Hematopoietic multipotent progenitor cell treated with erythropoietin and hydrocortisone succinate and interleukin-3 and kit ligand, for 8 days (in vitro differentiated cells): ENCODE measurements at regions not wholly inside any gene's neighbourhood (a gene's known extent, or its start where the extent isn't known, plus 50 kb on each side); places are given as distances from the start of the nearest gene placed in this dataset.
A peak's percentile ranks its signal among the peaks of the same experiment; 100 is the strongest.
"Not testable (repeated sequence)": the region's sequence is repeated elsewhere in the genome, so short reads cannot be mapped to it uniquely, and the experiment has no call there.

Experiments used
- DNase-seq: peaks from one replicate; pipeline ENCODE4 v3.0.0-alpha.2; 2015

DNA sequence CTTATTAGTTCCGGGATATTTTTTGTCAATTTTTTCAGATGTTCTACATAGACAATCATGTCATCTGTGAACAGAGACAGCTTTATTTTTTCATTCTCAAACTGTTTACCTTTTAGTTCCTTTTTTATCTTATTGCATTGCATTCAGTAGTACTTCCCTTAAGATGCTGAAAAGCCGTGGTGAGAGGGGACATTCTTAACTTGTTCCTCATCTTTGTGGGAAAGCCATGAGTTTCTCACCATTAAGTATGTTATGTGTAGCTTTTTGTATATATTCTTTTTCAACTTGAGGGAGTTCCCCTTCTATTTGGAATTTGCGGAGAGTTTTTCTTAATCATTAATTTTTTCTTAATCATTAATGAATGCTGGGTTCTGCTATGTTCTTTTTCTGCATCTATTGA is 1727.1 kb upstream of the SEL1L start:
- DNase-seq, result peak; percentile 6

DNA sequence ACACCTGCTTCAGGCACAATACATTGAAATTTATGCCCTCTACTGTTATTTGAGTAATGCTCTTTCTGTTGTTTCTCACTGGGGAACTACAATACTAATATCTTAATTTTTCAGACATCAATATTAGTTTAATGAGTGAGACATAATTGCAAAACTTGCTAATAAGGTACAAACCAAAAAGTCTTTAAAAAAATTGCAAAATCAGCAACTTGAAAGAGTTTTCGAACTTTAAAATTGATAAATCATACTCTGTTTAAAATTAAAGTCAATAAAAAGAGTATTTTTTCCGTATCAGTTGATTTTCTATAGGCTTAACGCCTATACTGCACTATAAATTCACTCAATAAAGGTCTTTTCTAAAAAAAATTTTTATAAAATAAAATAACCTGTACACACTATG is 1735.9 kb upstream of the SEL1L start:
- no peak for DNase-seq

DNA sequence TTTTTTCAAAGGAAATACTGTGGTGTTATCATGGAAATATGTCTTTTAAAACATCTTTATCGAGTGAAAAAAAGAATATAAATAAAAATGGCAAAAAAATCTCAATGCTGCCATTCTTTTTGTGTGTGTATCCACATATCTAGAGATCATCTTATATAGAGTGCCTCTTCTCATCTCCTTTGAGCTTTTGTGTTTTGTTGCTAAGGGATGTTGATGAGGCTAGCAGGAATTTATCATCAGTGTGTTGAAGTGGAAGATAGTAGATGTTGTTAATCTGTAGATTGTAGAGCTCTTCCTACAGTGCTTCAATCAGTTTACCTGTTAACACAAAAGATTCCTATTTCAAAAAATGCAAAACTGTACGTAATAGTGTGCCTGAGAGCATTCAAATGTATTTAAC is 1738.0 kb upstream of the SEL1L start:
- DNase-seq, result no peak

DNA sequence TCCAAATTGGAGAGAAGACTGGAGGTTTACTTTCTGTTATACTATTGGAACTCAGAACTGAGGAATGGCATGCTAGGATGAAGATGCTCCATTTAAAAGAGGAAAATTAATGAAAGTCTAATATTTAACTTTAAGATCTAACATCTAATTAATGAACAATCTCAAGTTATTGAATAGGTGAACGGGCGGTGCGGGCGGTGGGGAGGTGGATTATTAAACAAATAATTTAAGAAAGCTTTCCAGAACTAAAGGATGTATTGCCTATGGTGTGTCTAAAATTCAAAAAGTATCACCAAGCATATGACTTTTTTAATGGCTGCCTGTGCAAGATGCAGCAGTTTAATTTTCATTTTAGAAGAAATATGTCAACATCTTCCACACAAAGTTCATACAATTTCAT is 1747.1 kb upstream of the SEL1L start:
- DNase-seq, result no peak

DNA sequence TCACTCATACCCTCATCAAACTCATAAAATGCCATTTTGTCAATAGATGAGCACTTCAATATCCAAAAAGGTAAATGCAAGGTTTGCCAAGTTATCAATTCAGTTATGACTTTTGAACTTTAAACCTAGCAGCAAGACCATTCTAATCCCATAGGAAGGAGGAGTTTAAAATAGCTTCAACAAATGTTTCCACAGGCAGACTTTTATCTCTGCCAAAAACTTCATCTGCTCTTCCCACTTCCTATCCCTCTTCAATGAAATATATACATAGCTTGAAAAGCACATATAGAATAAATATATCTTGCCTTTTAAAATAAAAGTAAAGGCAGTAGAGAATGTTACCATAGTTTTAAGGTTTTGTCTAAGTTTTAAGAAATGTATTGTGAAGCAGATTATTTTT is 1749.1 kb upstream of the SEL1L start:
- DNase-seq, result no peak

DNA sequence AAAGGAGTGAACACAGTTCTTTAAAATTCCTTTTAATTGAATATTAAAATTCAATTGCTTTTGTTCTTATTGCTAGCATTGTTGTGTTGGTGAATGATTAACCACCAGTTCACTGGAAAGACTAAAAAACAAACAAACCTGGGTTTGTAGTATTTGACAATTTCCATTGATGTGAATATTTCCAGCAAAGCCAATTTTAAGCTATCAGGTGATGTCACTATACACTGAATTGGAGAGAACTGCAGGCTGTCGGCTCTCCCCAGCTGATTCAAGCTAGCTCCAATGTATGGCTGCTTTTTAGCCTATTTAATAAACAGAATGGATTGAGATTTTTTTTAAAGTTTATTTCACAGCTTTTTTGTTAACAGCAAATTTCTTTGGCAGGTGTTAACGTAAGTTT is 1753.6 kb upstream of the SEL1L start:
- DNase-seq, result no peak

DNA sequence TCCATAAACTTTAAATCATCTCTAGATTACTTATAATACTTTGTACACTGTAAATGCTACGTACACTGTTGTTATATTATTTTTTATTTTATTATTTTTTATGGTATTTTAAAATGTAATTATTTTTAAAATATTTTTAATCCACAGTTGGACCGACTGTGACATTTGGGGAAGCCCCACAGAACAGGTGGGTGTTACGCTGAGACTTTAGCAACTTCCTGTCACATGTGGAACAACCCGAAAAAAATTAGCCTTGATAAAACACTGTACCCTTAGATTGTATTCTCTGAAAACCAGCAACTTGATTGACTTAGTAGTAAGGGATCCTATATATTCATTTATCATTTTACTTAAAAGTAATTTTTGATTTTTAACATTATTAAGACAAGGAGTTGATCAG is 1755.7 kb upstream of the SEL1L start:
- no peak for DNase-seq

DNA sequence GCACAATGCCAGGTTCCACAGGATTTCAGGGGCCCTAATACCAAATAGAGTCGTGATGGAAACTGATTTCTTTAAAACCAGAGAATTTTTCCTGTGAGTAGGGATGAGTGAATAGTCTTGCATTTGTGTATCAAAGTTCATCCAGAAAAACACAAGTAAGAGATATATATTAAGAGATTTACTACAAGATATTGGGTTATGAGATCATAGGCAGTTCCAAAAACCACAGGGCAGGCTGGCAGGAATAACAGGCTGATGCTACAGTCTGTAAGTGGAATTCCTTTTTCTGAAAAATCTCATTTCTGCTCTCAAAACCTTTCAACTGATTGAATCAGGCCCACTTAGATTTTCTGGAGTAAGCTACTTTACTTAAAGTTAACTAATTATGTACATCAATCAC is 1756.2 kb upstream of the SEL1L start:
- no peak for DNase-seq

- no peak for DNase-seq
These were observed 1756.8 kb upstream of the SEL1L start for GRCh38 chr14:83290447-83290846.

DNA sequence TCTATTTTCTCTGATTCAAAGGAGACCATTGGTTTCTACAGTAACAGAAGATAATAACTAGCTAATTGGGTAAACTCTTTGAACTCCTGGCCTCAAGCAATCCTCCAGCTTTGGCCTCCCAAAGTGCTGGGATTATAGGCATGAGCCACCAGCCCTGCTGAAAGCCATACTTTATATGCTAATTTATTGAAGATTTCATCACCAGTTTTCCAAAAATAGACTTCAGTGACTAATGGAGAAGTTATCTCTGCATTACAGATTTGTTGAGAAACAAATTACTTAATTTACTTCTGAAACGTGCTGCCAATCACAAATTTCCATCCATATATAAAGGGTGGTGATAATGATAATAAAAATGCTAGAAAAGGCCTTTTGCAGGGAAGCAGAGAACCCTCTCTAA is 1758.1 kb upstream of the SEL1L start:
- DNase-seq, result no peak

DNA sequence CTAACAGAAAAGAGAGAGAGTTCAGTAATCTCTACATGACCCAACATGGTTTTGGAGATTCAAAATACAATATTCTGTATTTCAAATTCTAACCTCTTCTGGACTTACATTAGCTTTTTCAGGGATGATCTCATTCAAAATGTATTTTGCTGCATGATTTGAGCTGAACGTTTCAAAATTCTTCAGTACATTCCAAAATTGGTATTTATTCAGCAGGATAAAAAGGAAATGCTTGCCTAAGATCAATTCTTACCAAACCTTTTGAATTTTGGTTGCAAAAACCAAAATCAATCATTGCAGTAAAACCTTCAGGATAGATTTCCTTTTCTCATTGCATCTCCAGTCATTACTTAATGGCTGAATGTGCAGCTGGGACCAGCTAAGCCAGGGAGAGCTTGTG is 1761.3 kb upstream of the SEL1L start:
- DNase-seq, result no peak

DNA sequence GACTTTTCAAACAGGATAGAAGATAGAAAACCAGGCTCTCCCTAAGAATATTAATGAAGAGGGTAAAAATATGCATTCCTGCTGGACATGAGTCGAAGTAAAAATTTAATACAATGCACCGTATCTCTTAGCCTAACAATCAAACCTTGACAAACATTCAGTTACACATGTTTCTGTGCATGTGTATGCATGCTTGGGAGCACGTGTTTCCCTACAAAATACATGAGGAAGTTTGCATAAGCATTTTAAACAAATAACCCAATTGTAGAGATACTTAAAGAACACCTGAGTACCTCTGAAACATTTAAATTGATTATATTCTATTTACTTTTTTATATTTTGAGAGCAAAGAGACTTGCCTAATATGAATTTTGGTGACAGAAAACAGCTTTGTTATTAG is 1763.7 kb upstream of the SEL1L start:
- DNase-seq, result no peak

DNA sequence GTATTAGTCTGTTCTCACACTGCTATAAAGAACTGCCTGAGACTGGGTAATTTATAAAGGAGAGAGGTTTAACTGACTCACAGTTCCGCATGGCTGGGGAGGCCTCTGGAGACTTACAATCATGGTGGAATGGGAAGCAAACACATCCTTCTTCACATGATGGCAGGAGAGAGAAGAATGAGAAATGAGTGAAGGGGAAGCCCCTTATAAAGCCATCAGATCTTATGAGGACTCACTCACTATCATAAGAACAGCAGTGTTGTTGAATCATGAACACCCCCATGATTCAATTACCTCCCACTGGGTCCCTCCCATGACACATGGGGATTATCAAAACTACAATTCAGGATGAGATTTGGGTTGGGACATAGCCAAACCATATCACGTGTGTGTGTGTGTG is 1764.4 kb upstream of the SEL1L start:
- DNase-seq, result not testable (repeated sequence)

GRCh38 chr14:83300476-83301064 is 1766.9 kb upstream of the SEL1L start:
- DNase-seq, result peak; percentile 32

DNA sequence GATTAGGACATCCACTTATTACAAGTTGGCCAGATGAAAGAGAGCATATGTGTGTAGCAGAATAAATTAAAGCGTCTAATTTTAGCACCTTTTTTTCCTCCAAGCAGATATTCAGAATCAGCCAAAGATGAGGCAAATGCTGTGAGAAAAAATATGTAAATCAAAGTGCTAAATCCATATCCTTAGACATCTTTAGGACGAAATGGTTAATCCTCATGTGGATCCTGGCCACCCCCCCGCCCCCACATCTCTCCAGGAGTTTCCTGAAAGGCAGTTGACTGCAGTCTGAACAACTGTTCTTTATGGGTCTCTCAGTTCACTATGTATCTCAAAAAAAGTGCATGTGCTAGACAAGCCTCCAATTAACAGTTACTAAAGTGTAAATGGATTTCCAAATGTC is 1768.1 kb upstream of the SEL1L start:
- no peak for DNase-seq

DNA sequence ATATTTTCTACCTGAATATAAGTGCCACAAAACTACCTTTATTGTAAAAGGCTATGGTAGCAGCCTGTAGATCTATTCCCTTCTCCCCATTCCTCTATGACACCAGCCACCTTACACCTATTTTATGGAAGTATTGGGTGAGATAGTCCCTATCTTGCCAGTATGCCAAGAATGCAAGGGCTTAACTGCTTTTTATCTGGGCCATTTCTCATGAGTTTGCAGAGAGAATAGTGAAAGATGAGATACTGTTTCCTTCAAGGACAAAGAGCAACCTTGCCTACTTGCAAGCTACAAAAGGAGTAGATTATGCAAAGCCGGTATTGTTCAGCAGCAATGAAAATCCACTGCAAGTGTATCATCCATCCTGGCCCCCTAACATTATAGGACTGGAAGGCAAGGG is 1775.6 kb upstream of the SEL1L start:
- no peak for DNase-seq

DNA sequence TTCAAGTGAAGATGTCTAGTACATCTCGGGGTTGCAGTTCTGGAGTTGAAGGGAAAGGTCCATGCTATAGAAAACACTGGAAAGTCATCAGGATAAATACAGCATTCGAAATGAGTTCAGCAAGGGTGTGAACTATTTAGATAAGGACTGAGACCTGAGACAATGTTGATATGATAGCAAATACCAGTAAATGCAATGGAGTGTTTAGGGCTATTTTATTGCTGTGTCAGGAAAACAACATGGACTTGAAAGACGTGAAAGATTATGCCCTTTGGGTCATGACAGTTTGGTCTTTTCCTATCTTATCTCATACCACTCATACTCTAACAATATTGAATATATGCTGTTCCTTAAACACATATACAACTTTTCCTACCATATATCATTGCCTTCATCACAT is 1776.2 kb upstream of the SEL1L start:
- no peak for DNase-seq

DNA sequence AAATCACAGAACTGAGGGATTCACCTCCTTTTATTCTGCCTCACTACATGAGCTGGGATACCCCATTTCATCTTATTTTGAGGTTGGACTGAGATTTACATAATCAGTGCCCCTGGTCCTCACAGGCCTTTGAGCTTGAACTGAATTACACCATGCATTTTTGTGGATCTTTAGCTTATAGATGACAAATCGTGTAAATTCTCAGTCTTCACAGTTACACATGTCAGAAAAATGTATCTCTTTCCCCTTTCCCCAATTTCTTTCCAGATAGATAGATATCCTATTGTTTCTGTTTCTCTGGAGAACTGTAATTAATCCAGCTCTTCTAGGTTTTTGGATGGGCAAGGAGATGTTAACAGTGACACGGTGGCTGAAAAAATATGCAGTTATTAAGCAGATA is 1778.9 kb upstream of the SEL1L start:
- DNase-seq, result no peak

DNA sequence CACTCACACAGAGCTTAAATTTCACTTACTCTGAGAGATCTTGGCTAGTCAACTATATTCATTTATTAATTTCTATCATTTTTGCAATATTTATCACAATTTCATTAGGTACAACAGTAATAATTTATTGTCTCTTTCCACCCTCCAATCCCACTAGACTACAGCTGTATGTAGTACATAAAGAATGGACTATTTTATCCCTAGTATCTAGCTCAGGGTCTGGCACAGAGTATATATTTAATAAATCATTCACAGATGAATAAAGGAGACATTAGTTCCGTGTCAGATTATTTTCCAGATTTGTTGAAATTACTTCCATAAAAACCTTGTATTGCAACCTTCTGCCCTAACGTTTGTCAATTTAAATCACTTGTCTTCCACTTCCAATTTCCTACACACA is 1781.1 kb upstream of the SEL1L start:
- no peak for DNase-seq

DNA sequence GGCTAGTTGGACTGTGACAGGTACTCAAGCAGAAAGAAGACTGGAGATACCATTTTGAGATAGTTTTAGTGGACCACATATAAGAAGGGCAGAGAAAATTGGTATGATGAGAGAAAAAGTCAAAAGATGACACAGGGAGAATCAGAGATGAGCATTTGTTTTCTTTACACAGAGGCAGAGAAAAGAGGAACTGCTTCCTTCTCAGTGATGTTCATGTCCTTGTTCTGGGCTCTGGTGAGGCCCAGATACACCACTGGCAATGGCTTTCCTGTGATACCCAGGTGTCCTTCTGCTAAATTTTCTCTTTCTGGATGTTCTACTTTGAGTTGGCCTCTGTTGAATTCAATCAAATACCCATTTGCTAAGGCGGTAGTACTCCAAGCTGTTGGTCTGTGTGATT is 1782.7 kb upstream of the SEL1L start:
- no peak for DNase-seq

GRCh38 chr14:83320837-83321236 is 1787.2 kb upstream of the SEL1L start:
- no peak for DNase-seq

GRCh38 chr14:83331513-83331912 is 1797.9 kb upstream of the SEL1L start:
- no peak for DNase-seq

GRCh38 chr14:83342590-83342989 is 1808.9 kb upstream of the SEL1L start:
- no peak for DNase-seq

DNA sequence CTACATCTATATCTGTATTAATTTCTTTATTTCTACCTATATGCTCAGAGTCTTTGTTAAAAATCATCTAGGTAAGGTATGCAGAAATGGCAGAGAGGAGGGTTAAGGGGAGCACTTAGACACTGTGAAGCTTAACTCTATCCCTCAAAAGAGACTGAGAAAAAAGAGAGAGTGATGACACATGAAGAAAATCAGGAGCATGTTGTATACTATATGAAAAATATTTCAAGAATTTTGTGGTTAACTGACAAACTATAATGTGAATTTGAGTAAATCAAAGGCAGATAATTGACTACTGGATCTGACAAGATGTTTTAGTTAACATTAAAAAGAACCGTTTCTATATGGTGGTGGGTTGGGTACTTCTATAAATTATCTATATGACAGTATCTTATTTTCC is 1814.2 kb upstream of the SEL1L start:
- no peak for DNase-seq

DNA sequence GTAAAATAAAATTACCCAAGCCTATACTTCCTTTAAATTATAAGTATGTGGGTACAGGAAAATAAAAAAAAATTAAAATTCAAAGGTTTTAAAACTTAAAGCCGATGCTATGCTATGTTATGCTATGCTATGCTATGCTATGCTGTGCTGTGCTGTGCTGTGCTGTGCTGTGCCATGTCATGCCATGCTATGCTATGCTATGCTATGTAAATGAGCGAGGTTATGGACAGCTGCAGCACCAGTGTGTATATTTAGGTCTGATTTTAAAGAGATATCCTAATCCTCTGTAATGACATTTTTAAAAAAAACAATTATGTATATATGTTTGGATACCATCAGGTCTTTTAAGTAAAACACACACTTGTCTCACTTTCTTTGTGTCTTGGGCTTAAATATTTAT is 1822.0 kb upstream of the SEL1L start:
- DNase-seq, result no peak

DNA sequence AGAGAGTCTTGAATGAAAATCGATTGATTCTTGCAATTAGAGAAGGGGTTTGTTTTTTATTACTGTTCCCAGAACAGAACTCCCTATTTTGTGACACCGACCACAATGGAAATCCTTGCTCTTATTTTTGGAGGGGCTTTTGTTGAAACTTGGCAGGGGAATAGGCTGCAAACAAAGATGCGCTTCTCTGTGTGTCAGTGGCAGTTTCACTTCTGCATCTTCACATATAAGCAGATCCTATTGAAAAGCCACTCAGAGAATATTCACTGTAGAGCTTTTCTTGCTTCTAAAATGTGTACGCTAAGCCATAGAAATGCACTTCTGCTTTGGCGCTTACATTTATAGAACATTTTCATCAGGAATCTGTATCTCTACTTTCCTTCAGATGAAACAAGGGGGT is 1822.4 kb upstream of the SEL1L start:
- DNase-seq, result no peak
